ENCODE measurements at regions not wholly inside any gene's neighbourhood (a gene's known extent, or its start where the extent isn't known, plus 50 kb on each side); places are given as distances from the start of the nearest gene placed in this dataset.

DNA sequence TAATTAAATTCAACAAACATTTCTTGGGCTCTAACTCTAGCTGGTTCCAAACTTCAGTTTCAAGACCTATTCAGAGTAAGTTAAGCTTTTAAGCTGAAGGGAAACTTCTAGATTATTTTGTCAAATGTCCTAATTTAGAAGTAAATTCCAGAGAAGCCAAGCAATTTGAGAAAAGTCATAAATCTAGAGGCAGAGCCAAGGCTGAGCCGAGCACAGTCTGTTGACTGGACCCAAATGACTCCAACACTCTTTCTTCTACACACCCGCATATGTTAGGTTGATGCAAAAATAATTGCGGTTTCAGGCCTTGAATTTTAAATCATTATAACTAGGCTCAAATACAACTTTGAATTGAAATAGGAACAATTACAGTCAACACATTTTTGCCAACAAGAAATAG is 319.7 kb downstream of the NFIB start:
- TF ChIP-seq, protein P1, sequence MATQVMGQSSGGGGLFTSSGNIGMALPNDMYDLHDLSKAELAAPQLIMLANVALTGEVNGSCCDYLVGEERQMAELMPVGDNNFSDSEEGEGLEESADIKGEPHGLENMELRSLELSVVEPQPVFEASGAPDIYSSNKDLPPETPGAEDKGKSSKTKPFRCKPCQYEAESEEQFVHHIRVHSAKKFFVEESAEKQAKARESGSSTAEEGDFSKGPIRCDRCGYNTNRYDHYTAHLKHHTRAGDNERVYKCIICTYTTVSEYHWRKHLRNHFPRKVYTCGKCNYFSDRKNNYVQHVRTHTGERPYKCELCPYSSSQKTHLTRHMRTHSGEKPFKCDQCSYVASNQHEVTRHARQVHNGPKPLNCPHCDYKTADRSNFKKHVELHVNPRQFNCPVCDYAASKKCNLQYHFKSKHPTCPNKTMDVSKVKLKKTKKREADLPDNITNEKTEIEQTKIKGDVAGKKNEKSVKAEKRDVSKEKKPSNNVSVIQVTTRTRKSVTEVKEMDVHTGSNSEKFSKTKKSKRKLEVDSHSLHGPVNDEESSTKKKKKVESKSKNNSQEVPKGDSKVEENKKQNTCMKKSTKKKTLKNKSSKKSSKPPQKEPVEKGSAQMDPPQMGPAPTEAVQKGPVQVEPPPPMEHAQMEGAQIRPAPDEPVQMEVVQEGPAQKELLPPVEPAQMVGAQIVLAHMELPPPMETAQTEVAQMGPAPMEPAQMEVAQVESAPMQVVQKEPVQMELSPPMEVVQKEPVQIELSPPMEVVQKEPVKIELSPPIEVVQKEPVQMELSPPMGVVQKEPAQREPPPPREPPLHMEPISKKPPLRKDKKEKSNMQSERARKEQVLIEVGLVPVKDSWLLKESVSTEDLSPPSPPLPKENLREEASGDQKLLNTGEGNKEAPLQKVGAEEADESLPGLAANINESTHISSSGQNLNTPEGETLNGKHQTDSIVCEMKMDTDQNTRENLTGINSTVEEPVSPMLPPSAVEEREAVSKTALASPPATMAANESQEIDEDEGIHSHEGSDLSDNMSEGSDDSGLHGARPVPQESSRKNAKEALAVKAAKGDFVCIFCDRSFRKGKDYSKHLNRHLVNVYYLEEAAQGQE (IDR thresholded peaks at IDR 0.05) = no peak
- TF ChIP-seq TAF1 (conservative IDR thresholded peaks at IDR 0.05) (no peak), MAX (IDR thresholded peaks at IDR 0.05) (no peak), HNF4A (conservative IDR thresholded peaks at IDR 0.05) (no peak), YY1 (IDR thresholded peaks at IDR 0.05) (no peak), EGR1 (IDR thresholded peaks at IDR 0.05; ENCODE audit: low read depth in 2 of 2) (no peak), SP1 (IDR thresholded peaks at IDR 0.05) (no peak), GABPA (IDR thresholded peaks at IDR 0.05 in 1 of 2, conservative IDR thresholded peaks at IDR 0.05 in 1 of 2) (no peak)
- TF ChIP-seq, protein P2, sequence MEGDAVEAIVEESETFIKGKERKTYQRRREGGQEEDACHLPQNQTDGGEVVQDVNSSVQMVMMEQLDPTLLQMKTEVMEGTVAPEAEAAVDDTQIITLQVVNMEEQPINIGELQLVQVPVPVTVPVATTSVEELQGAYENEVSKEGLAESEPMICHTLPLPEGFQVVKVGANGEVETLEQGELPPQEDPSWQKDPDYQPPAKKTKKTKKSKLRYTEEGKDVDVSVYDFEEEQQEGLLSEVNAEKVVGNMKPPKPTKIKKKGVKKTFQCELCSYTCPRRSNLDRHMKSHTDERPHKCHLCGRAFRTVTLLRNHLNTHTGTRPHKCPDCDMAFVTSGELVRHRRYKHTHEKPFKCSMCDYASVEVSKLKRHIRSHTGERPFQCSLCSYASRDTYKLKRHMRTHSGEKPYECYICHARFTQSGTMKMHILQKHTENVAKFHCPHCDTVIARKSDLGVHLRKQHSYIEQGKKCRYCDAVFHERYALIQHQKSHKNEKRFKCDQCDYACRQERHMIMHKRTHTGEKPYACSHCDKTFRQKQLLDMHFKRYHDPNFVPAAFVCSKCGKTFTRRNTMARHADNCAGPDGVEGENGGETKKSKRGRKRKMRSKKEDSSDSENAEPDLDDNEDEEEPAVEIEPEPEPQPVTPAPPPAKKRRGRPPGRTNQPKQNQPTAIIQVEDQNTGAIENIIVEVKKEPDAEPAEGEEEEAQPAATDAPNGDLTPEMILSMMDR (IDR thresholded peaks at IDR 0.05; ENCODE audit: low read depth, low read length, missing input control) = no peak
